ENCODE measurements at regions not wholly inside any gene's neighbourhood (a gene's known extent, or its start where the extent isn't known, plus 50 kb on each side); places are given as distances from the start of the nearest gene placed in this dataset.

- Histone ChIP-seq H3K27ac (ENCODE audit: extremely low read length, insufficient read depth, low read length) (no peak overlapping the region), H3K27me3 (ENCODE audit: control insufficient read depth in 1 of 2, insufficient read depth in 2 of 2, low read length in 2 of 2) (peaks cover 0 to 5% of the 10 kb centered on the region in 2 experiments; a peak in 1 of 5 replicates), H4K20me1 (ENCODE audit: insufficient read depth, low read length) (no peaks in the 10 kb centered on the region), H3K79me2 (ENCODE audit: insufficient read depth, low read length) (no peaks in the 10 kb centered on the region), H3K4me1 (ENCODE audit: insufficient read depth, low read length) (no peaks in the 10 kb centered on the region), H3K9ac (ENCODE audit: insufficient read depth, low read depth, low read length) (no peak overlapping the region), H3K4me3 (replicated peaks in 1 of 3; ENCODE audit: insufficient read depth in 1 of 3, low read depth in 2 of 3, low read length in 3 of 3) (no peak overlapping the region), H3K36me3 (replicated peaks in 1 of 2; ENCODE audit: control insufficient read depth in 1 of 2, insufficient read depth in 2 of 2, low read length in 2 of 2) (no peaks in the 10 kb centered on the region), H3K4me2 (ENCODE audit: low read depth, low read length) (no peak overlapping the region), H3K9me3 (ENCODE audit: low read length) (no peaks in the 10 kb centered on the region; the same call in 1 of the 2 replicates), H2AFZ (ENCODE audit: low read length) (no peak overlapping the region)
- WGBS (ENCODE audit: low lambda C conversion rate) = 53% methylated on average over 4 of the region's 18 CpGs
- TF ChIP-seq ZNF615 (CRISPR knock-in tag; IDR thresholded peaks at IDR 0.05; ENCODE audit: borderline replicate concordance) (no peak), RFX3 (CRISPR knock-in tag; IDR thresholded peaks at IDR 0.05) (no peak), DMTF1 (CRISPR knock-in tag; IDR thresholded peaks at IDR 0.05) (no peak), ZNF414 (CRISPR knock-in tag; IDR thresholded peaks at IDR 0.05) (no peak), FOXO1 (CRISPR knock-in tag; IDR thresholded peaks at IDR 0.05) (no peak), ZNF292 (CRISPR knock-in tag; IDR thresholded peaks at IDR 0.05; ENCODE audit: borderline replicate concordance, low read depth) (no peak), ZNF335 (CRISPR knock-in tag; IDR thresholded peaks at IDR 0.05) (no peak), PRDM10 (CRISPR knock-in tag; IDR thresholded peaks at IDR 0.05; ENCODE audit: low read depth) (no peak), ZNF282 (IDR thresholded peaks at IDR 0.05; ENCODE audit: partially characterized antibody) (no peak), IKZF4 (CRISPR knock-in tag; IDR thresholded peaks at IDR 0.05; ENCODE audit: borderline replicate concordance, low read depth, not compliant biosample characterization) (no peak), PATZ1 (CRISPR knock-in tag; IDR thresholded peaks at IDR 0.05) (no peak), ZNF841 (CRISPR knock-in tag; IDR thresholded peaks at IDR 0.05; ENCODE audit: borderline replicate concordance) (no peak), TFE3 (CRISPR knock-in tag; IDR thresholded peaks at IDR 0.05) (no peak), POLR2A (IDR thresholded peaks at IDR 0.05; ENCODE audit: insufficient read depth in 1 of 2, low read depth in 2 of 2, low read length in 2 of 2) (no peak)
- in situ Hi-C loops (cut with HindIII; ENCODE audit: extremely low pct_ligation_motif_present, low pct_unique_long_range_greater_than_20kb) (no loop called here), intact Hi-C loops (cut with micrococcal nuclease; ENCODE audit: unreplicated experiment) (no loop called here)
- DNase-seq (ENCODE audit: low spot score) = no peak
- no TSS peak for BruUV-seq (replicated peaks)
- ChIA-PET CTCF (ENCODE audit: low intra/inter-chr PET ratio, low total read pairs) (no interaction called here), POLR2A (no interaction called here)
- FAIRE-seq = no peak
- no peak for ATAC-seq
Observed at GRCh38 chr11:133778161-133778560, 67.2 kb downstream of the SPATA19 start.
